A549 (cell line): ENCODE measurements at regions not wholly inside any gene's neighbourhood (a gene's known extent, or its start where the extent isn't known, plus 50 kb on each side); places are given as distances from the start of the nearest gene placed in this dataset.

ENCODE experiments used
- ATAC-seq, 2 experiments: fragments of 200-7000 bp in 1 of 2; fragments of >200 bp in 1 of 2; cut with Nextera tagmentation in 1 of 2; cut with Tn5 transposase in 1 of 2; 3 replicates each; pipeline versions ENCODE4 v1.8.0 to v1.9.1; 2018 to 2020; ENCODE audit warnings: mild to moderate bottlenecking in 1 of 2, moderate library complexity in 1 of 2
- CTCF ChIA-PET: fragments of 300-600 bp; sonication (Branson Sonifier 250); formaldehyde crosslinking; extraction: SDS; loops from one replicate; lab custom pipeline; 2021; ENCODE audit warnings: antibody characterized with exemption, inconsistent platforms; lab: Yijun Ruan, JAX
- POLR2A ChIA-PET: fragments of 350-600 bp; formaldehyde crosslinking; extraction: SDS; loops from one replicate; lab custom pipeline; 2021; ENCODE audit warnings: antibody characterized with exemption, inconsistent platforms; lab: Yijun Ruan, JAX
- DNase-seq, 2 experiments: peaks; one replicate each; pipeline versions ENCODE4 v3.0.0 to v3.0.0-alpha.2; 2011 to 2016; ENCODE audit warnings: low read depth in 1 of 2, low spot score in 1 of 2
- FAIRE-seq: peaks from 2 replicates; lab custom pipeline; 2011; peaks lifted over from hg19 to GRCh38; lab: Jason Lieb, UNC
- H3K27ac ChIP-seq, 2 experiments: fragments of >200 bp; sonication (Bioruptor Twin); formaldehyde crosslinking; 3 replicates each; pipeline ENCODE4 v1.5.1; 2016 to 2017
- H3K4me1 ChIP-seq: fragments of >200 bp; sonication (Bioruptor Twin); formaldehyde crosslinking; 3 replicates; pipeline ENCODE4 v1.6.1; 2016
- H3K4me2 ChIP-seq: fragments of >200 bp; sonication (Bioruptor Twin); formaldehyde crosslinking; 3 replicates; pipeline ENCODE4 v1.6.1; 2016
- H3K4me3 ChIP-seq: fragments of >200 bp; sonication (Bioruptor Twin); formaldehyde crosslinking; 3 replicates; pipeline ENCODE4 v1.5.1; 2016
- H3K9me3 ChIP-seq: fragments of >200 bp; sonication (Bioruptor Twin); formaldehyde crosslinking; 3 replicates; pipeline ENCODE4 v1.6.1; 2016
- ATOH8 ChIP-seq: fragments of 250-450 bp; sonication (Bioruptor Pico); IDR thresholded peaks from 2 replicates; pipeline ENCODE4 v1.5.0; 2020; ENCODE audit warnings: low read depth, mild to moderate bottlenecking, moderate library complexity
- BCL3 ChIP-seq: fragments of >200 bp; sonication (Bioruptor Twin); formaldehyde crosslinking; IDR thresholded peaks from 3 replicates; pipeline ENCODE4 v1.6.1; 2016
- BHLHE40 ChIP-seq: IDR thresholded peaks from 2 replicates; pipeline ENCODE4 v1.6.1; 2012; ENCODE audit warnings: low read depth, low read length, inconsistent platforms
- CBX2 ChIP-seq: fragments of 200-600 bp; sonication (generic); IDR thresholded peaks from 2 replicates; pipeline ENCODE4 v1.6.1; 2016; ENCODE audit warnings: low read depth, mild to moderate bottlenecking, borderline replicate concordance
- CEBPB ChIP-seq, 2 experiments: fragments of >200 bp in 1 of 2; sonication (Bioruptor Twin) in 1 of 2; formaldehyde crosslinking in 1 of 2; IDR thresholded peaks; 2 replicates each; pipeline ENCODE4 v1.6.1; 2012 to 2016
- CHD4 ChIP-seq: fragments of 200-600 bp; sonication (generic); IDR thresholded peaks from 2 replicates; pipeline ENCODE4 v1.6.1; 2016; ENCODE audit warnings: antibody characterized with exemption, mild to moderate bottlenecking, borderline replicate concordance
- CTCF ChIP-seq: fragments of >200 bp; sonication (Bioruptor Twin); formaldehyde crosslinking; IDR thresholded peaks from 3 replicates; pipeline ENCODE4 v1.5.1; 2016
- EHMT2 ChIP-seq: fragments of 200-600 bp; sonication (generic); IDR thresholded peaks from 2 replicates; pipeline ENCODE4 v1.6.1; 2016; ENCODE audit warnings: antibody characterized with exemption, low read depth, mild to moderate bottlenecking, moderate library complexity
- ESRRA ChIP-seq: fragments of 150-350 bp; IDR thresholded peaks from 2 replicates; pipeline ENCODE4 v1.6.1; 2014; ENCODE audit warnings: mild to moderate bottlenecking, low read length, borderline replicate concordance
- FOSB ChIP-seq: fragments of 250-450 bp; sonication (Bioruptor Pico); IDR thresholded peaks from 2 replicates; pipeline ENCODE4 v1.5.0; 2020; ENCODE audit warnings: mild to moderate bottlenecking, moderate library complexity
- FOSL2 ChIP-seq, 2 experiments: fragments of 450-650 bp in 1 of 2; fragments of >200 bp in 1 of 2; sonication (Bioruptor Twin) in 1 of 2; formaldehyde crosslinking; IDR thresholded peaks; 2 replicates each; pipeline versions ENCODE4 v1.5.0 to v1.6.1; 2016 to 2020; ENCODE audit warnings: mild to moderate bottlenecking in 1 of 2, moderate library complexity in 1 of 2
- FOXS1 ChIP-seq: fragments of 250-450 bp; sonication (Bioruptor Pico); IDR thresholded peaks from 2 replicates; pipeline ENCODE4 v1.5.0; 2020; ENCODE audit warnings: mild to moderate bottlenecking, moderate library complexity
- HDAC2 ChIP-seq: fragments of 200-600 bp; sonication (generic); IDR thresholded peaks from 2 replicates; pipeline ENCODE4 v1.6.1; 2016
- HES2 ChIP-seq: fragments of >200 bp; sonication (Bioruptor Twin); formaldehyde crosslinking; IDR thresholded peaks from 2 replicates; pipeline ENCODE4 v1.6.1; 2016
- HMGXB4 ChIP-seq: fragments of 250-450 bp; sonication (Bioruptor Pico); IDR thresholded peaks from 2 replicates; pipeline ENCODE4 v1.5.0; 2021; ENCODE audit warnings: mild to moderate bottlenecking, moderate library complexity, borderline replicate concordance
- JUN ChIP-seq, 2 experiments: fragments of >200 bp; sonication (Bioruptor Twin); formaldehyde crosslinking; IDR thresholded peaks; 2 replicates in 1 of 2; 3 replicates in 1 of 2; pipeline ENCODE4 v1.6.1; 2016 to 2017
- KDM1A ChIP-seq: fragments of 200-600 bp; sonication (generic); IDR thresholded peaks from 2 replicates; pipeline ENCODE4 v1.6.1; 2016; ENCODE audit warnings: low read depth, mild to moderate bottlenecking
- NFE2L2 ChIP-seq: fragments of 150-350 bp; conservative IDR thresholded peaks from 2 replicates; pipeline ENCODE4 v1.6.1; 2014; ENCODE audit warnings: low read length
- RAD21 ChIP-seq, 2 experiments: fragments of >200 bp in 1 of 2; sonication (Bioruptor Twin) in 1 of 2; formaldehyde crosslinking in 1 of 2; IDR thresholded peaks in 1 of 2; conservative IDR thresholded peaks in 1 of 2; 2 replicates in 1 of 2; 3 replicates in 1 of 2; pipeline ENCODE4 v1.6.1; 2012 to 2018; ENCODE audit warnings: inconsistent platforms in 1 of 2
- RARB ChIP-seq: fragments of 250-450 bp; sonication (Bioruptor Pico); IDR thresholded peaks from 2 replicates; pipeline ENCODE4 v1.8.0; 2021; ENCODE audit warnings: mild to moderate bottlenecking, moderate library complexity
- TFCP2L1 ChIP-seq: fragments of 250-450 bp; sonication (Bioruptor Pico); IDR thresholded peaks from 2 replicates; pipeline ENCODE4 v1.5.0; 2021; ENCODE audit warnings: mild to moderate bottlenecking
- ZC3H11A ChIP-seq: fragments of 450-650 bp; IDR thresholded peaks from 2 replicates; pipeline ENCODE4 v1.6.1; 2014; ENCODE audit warnings: antibody characterized with exemption, mild to moderate bottlenecking
- ZFP36 ChIP-seq: fragments of 450-650 bp; IDR thresholded peaks from 2 replicates; pipeline ENCODE4 v1.6.1; 2014; ENCODE audit warnings: borderline replicate concordance; ENCODE audit not compliant: partially characterized antibody
- ZSCAN20 ChIP-seq: fragments of 250-450 bp; sonication (Bioruptor Pico); IDR thresholded peaks from 2 replicates; pipeline ENCODE4 v1.8.0; 2022; ENCODE audit warnings: mild to moderate bottlenecking, moderate library complexity
- WGBS: methylation state at CpG from one replicate; pipeline ENCODE4 v1.1.6; 2017; ENCODE audit errors: missing lambda C conversion rate; 5-methylcytosine and 5-hydroxymethylcytosine counted together

GRCh38 chr3:177665122-177665808 lies 468.0 kb upstream of the TBL1XR1 start:
- TF ChIP-seq RARB (CRISPR knock-in tag) = no peak
- no peak for TF ChIP-seq BHLHE40
- TF ChIP-seq ZSCAN20 (CRISPR knock-in tag) = no peak
- no peak for TF ChIP-seq CBX2
- no peak for TF ChIP-seq CHD4
- no peak for TF ChIP-seq BCL3
- TF ChIP-seq HDAC2 = no peak
- TF ChIP-seq FOSB (CRISPR knock-in tag) = no peak
- TF ChIP-seq ESRRA = no peak
- no peak for TF ChIP-seq NFE2L2
- TF ChIP-seq HES2 = no peak
- FAIRE-seq (no peak), DNase-seq (no peak), ATAC-seq (no peak)
- Histone ChIP-seq H3K27ac (no peak overlapping the region), H3K4me2 (no peak overlapping the region), H3K4me1 (no peaks in the 10 kb centered on the region), H3K4me3 (no peak overlapping the region), H3K9me3 (no peaks in the 10 kb centered on the region)
- WGBS = 78% methylated on average over 8 of the region's 9 CpGs
- ChIA-PET CTCF (no interaction called here), POLR2A (no interaction called here)

- WGBS = 91% methylated on average over 10 of the region's 10 CpGs
- ATAC-seq (no peak), FAIRE-seq (no peak)
- Histone ChIP-seq H3K9me3 (no peaks in the 10 kb centered on the region), H3K4me1 (peaks cover 14% of the 10 kb centered on the region; the same call in 2 of the 3 replicates), H3K4me2 (no peak overlapping the region), H3K27ac (no peak overlapping the region), H3K4me3 (no peak overlapping the region)
- POLR2A ChIA-PET = no interaction called here
- CTCF ChIA-PET = no interaction called here
- TF ChIP-seq HMGXB4 (CRISPR knock-in tag) (no peak), ZFP36 (no peak), BHLHE40 (no peak), EHMT2 (no peak), TFCP2L1 (CRISPR knock-in tag) (no peak), ESRRA (no peak), ZC3H11A (no peak), ZSCAN20 (CRISPR knock-in tag) (no peak), ATOH8 (CRISPR knock-in tag) (no peak), KDM1A (no peak), CTCF (no peak), FOSB (CRISPR knock-in tag) (no peak), CEBPB (IDR thresholded peaks at IDR 0.05) (no peak), RAD21 (conservative IDR thresholded peaks at IDR 0.05 in 1 of 2, IDR thresholded peaks at IDR 0.05 in 1 of 2) (no peak), FOXS1 (CRISPR knock-in tag) (no peak), FOSL2 (IDR thresholded peaks at IDR 0.05) (no peak), FOSL2 (CRISPR knock-in tag; IDR thresholded peaks at IDR 0.05) (no peak), JUN (IDR thresholded peaks at IDR 0.05) (no peak)
- TF ChIP-seq, all 56 proteins: peak for 0
- DNase-seq = no peak
These were observed 475.1 kb upstream of the TBL1XR1 start for GRCh38 chr3:177672252-177672911.
